Hepatocyte (in vitro differentiated cells): ENCODE measurements at regions not wholly inside any gene's neighbourhood (a gene's known extent, or its start where the extent isn't known, plus 50 kb on each side); places are given as distances from the start of the nearest gene placed in this dataset.

Experiments
- DNase-seq: peaks from one replicate; pipeline ENCODE4 v3.0.0-alpha.2; 2016; ENCODE audit warnings: low spot score
- H2AFZ ChIP-seq: fragments of 200-600 bp; sonication (generic); 2 replicates; pipeline ENCODE4 v1.6.0; 2016; ENCODE audit warnings: antibody characterized with exemption, mild to moderate bottlenecking
- H3K27ac ChIP-seq: fragments of 200-600 bp; sonication (generic); 2 replicates; pipeline ENCODE4 v1.5.1; 2016; ENCODE audit warnings: mild to moderate bottlenecking
- H3K27me3 ChIP-seq: fragments of 200-600 bp; sonication (generic); 2 replicates; pipeline ENCODE4 v1.6.1; 2016
- H3K36me3 ChIP-seq: fragments of 200-600 bp; sonication (generic); replicated peaks from 2 replicates; pipeline ENCODE4 v1.5.1; 2016; ENCODE audit warnings: low read depth; ENCODE audit not compliant: insufficient read depth
- H3K4me1 ChIP-seq: fragments of 200-600 bp; sonication (generic); 2 replicates; pipeline ENCODE4 v1.5.1; 2016; ENCODE audit warnings: mild to moderate bottlenecking, moderate library complexity; ENCODE audit not compliant: insufficient read depth
- H3K4me2 ChIP-seq: fragments of 200-600 bp; sonication (generic); 2 replicates; pipeline ENCODE4 v1.6.0; 2016
- H3K4me3 ChIP-seq: fragments of 200-600 bp; sonication (generic); 2 replicates; pipeline ENCODE4 v1.5.1; 2016; ENCODE audit warnings: mild to moderate bottlenecking
- H3K79me2 ChIP-seq: fragments of 200-600 bp; sonication (generic); 2 replicates; pipeline ENCODE4 v1.6.0; 2017; ENCODE audit warnings: mild to moderate bottlenecking
- H3K9me2 ChIP-seq: fragments of 200-600 bp; sonication (generic); replicated peaks from 2 replicates; pipeline ENCODE4 v1.6.0; 2017; ENCODE audit warnings: mild to moderate bottlenecking; ENCODE audit not compliant: insufficient read depth
- H3K9me3 ChIP-seq: fragments of 200-600 bp; sonication (generic); 2 replicates; pipeline ENCODE4 v1.5.1; 2016; ENCODE audit warnings: low read depth, mild to moderate bottlenecking
- H4K20me1 ChIP-seq: fragments of 200-600 bp; sonication (generic); 2 replicates; pipeline ENCODE4 v1.6.0; 2016; ENCODE audit warnings: mild to moderate bottlenecking; ENCODE audit not compliant: insufficient read depth, poor library complexity, severe bottlenecking
- CTCF ChIP-seq: fragments of 200-600 bp; sonication (generic); IDR thresholded peaks from 2 replicates; pipeline ENCODE4 v1.5.1; 2016; ENCODE audit warnings: antibody characterized with exemption, mild to moderate bottlenecking; ENCODE audit not compliant: poor library complexity
- EZH2 ChIP-seq: fragments of 200-600 bp; sonication (generic); IDR thresholded peaks from 2 replicates; pipeline ENCODE4 v1.6.1; 2016; ENCODE audit warnings: antibody characterized with exemption, mild to moderate bottlenecking, borderline replicate concordance
- EZH2phosphoT487 ChIP-seq: fragments of 200-600 bp; sonication (generic); IDR thresholded peaks from one replicate; pipeline ENCODE4 v1.6.1; 2018; ENCODE audit warnings: antibody characterized with exemption, mild to moderate bottlenecking, low read depth, moderate library complexity; ENCODE audit not compliant: unreplicated experiment, severe bottlenecking
- WGBS: methylation state at CpG from one replicate; pipeline ENCODE4 v1.1.6; 2016; ENCODE audit warnings: low lambda C conversion rate; ENCODE audit errors: missing lambda C conversion rate; 5-methylcytosine and 5-hydroxymethylcytosine counted together

- no peaks in the 10 kb centered on the region for H3K9me3 ChIP-seq
- H3K4me3 ChIP-seq: no peak overlapping the region
- no peaks in the 10 kb centered on the region for H3K79me2 ChIP-seq
- H3K9me2 ChIP-seq: no peaks in the 10 kb centered on the region
- H4K20me1 ChIP-seq: no peaks in the 10 kb centered on the region
- no peak overlapping the region for H3K4me2 ChIP-seq
- TF ChIP-seq EZH2phosphoT487 (no peak), CTCF (no peak), EZH2 (no peak)
- 28% methylated on average over 2 of the region's 2 CpGs for WGBS
- H3K4me1 ChIP-seq: peaks cover 7% of the 10 kb centered on the region
- H3K27ac ChIP-seq: no peak overlapping the region
- no peaks in the 10 kb centered on the region for H3K27me3 ChIP-seq
- DNase-seq: no peak
- no peaks in the 10 kb centered on the region for H3K36me3 ChIP-seq
- H2AFZ ChIP-seq: peak overlapping the region; percentile 43
Measured at GRCh38 chr4:86483773-86484172, 110.3 kb upstream of the PTPN13 start.

GRCh38 chr4:86484241-86484640, 109.9 kb upstream of the PTPN13 start:
- Histone ChIP-seq H2AFZ (no peak overlapping the region), H3K9me3 (no peaks in the 10 kb centered on the region), H3K9me2 (no peaks in the 10 kb centered on the region), H3K27ac (no peak overlapping the region), H3K4me1 (peaks cover 7% of the 10 kb centered on the region), H4K20me1 (no peaks in the 10 kb centered on the region), H3K27me3 (no peaks in the 10 kb centered on the region), H3K36me3 (no peaks in the 10 kb centered on the region), H3K79me2 (no peaks in the 10 kb centered on the region), H3K4me2 (no peak overlapping the region), H3K4me3 (no peak overlapping the region)
- DNase-seq: no peak
- TF ChIP-seq EZH2phosphoT487: no peak
- TF ChIP-seq CTCF: no peak
- TF ChIP-seq EZH2: no peak
- 86% methylated on average over 3 of the region's 3 CpGs for WGBS

GRCh38 chr4:86487738-86488348, 106.3 kb upstream of the PTPN13 start:
- Histone ChIP-seq H3K27ac (no peak overlapping the region), H3K4me2 (no peak overlapping the region), H3K27me3 (no peaks in the 10 kb centered on the region), H3K9me2 (no peaks in the 10 kb centered on the region), H3K36me3 (no peaks in the 10 kb centered on the region), H3K4me3 (no peak overlapping the region), H3K9me3 (no peaks in the 10 kb centered on the region), H2AFZ (no peak overlapping the region), H4K20me1 (no peaks in the 10 kb centered on the region), H3K4me1 (peaks cover 5% of the 10 kb centered on the region), H3K79me2 (no peaks in the 10 kb centered on the region)
- no peak for TF ChIP-seq EZH2
- no peak for TF ChIP-seq CTCF
- no peak for TF ChIP-seq EZH2phosphoT487
- 88% methylated on average over 3 of the region's 3 CpGs for WGBS
- no peak for DNase-seq

- no peaks in the 10 kb centered on the region for H4K20me1 ChIP-seq
- H3K36me3 ChIP-seq: no peaks in the 10 kb centered on the region
- no peak for TF ChIP-seq CTCF
- TF ChIP-seq EZH2: no peak
- TF ChIP-seq EZH2phosphoT487: no peak
Measured at GRCh38 chr4:86493460-86493859, 100.7 kb upstream of the PTPN13 start.

More at GRCh38 chr4:86493460-86493859, 100.7 kb upstream of the PTPN13 start:
- peaks cover 4% of the 10 kb centered on the region for H3K4me1 ChIP-seq
- H3K27ac ChIP-seq: no peak overlapping the region
- no peaks in the 10 kb centered on the region for H3K9me3 ChIP-seq
- H2AFZ ChIP-seq: no peak overlapping the region
- H3K27me3 ChIP-seq: no peaks in the 10 kb centered on the region
- H3K9me2 ChIP-seq: no peaks in the 10 kb centered on the region
- no peak for DNase-seq
- H3K79me2 ChIP-seq: no peaks in the 10 kb centered on the region
- H3K4me2 ChIP-seq: no peak overlapping the region
- H3K4me3 ChIP-seq: no peak overlapping the region
